Astrocyte (in vitro differentiated cells and primary cell): ENCODE measurements at regions not wholly inside any gene's neighbourhood (a gene's known extent, or its start where the extent isn't known, plus 50 kb on each side); places are given as distances from the start of the nearest gene placed in this dataset.

Experiments
- DNase-seq: peaks from one replicate; pipeline ENCODE4 v3.0.0-alpha.2; 2010; ENCODE audit warnings: low read depth
- FAIRE-seq: peaks from 2 replicates; lab custom pipeline; 2011; peaks lifted over from hg19 to GRCh38; lab: Jason Lieb, UNC
- H2AFZ ChIP-seq: 2 replicates; pipeline ENCODE4 v1.6.0; 2012; ENCODE audit warnings: low read depth, low read length, inconsistent platforms
- H3K27ac ChIP-seq: 2 replicates; pipeline ENCODE4 v1.5.1; 2011; ENCODE audit warnings: low read depth, low read length, inconsistent platforms
- H3K27me3 ChIP-seq: 2 replicates; pipeline ENCODE4 v1.6.0; 2011; ENCODE audit warnings: low read length, inconsistent platforms; ENCODE audit not compliant: insufficient read depth
- H3K36me3 ChIP-seq: 2 replicates; pipeline ENCODE4 v1.5.1; 2011; ENCODE audit warnings: low read length, inconsistent platforms; ENCODE audit not compliant: insufficient read depth
- H3K4me1 ChIP-seq: 2 replicates; pipeline ENCODE4 v1.5.1; 2011; ENCODE audit warnings: low read length, inconsistent platforms; ENCODE audit not compliant: insufficient read depth
- H3K4me2 ChIP-seq: 2 replicates; pipeline ENCODE4 v1.6.0; 2012; ENCODE audit warnings: low read length, inconsistent platforms
- H3K4me3 ChIP-seq: 2 replicates; pipeline ENCODE4 v1.5.1; 2011; ENCODE audit warnings: low read depth, mild to moderate bottlenecking, low read length, inconsistent platforms; ENCODE audit not compliant: insufficient read depth
- H3K79me2 ChIP-seq: 2 replicates; pipeline ENCODE4 v1.6.0; 2012; ENCODE audit warnings: mild to moderate bottlenecking, low read length, inconsistent platforms; ENCODE audit not compliant: insufficient read depth
- H3K9ac ChIP-seq: 2 replicates; pipeline ENCODE4 v1.6.0; 2012; ENCODE audit warnings: mild to moderate bottlenecking, low read length, inconsistent platforms
- H3K9me3 ChIP-seq: 2 replicates; pipeline ENCODE4 v1.5.1; 2012; ENCODE audit warnings: low read depth, mild to moderate bottlenecking, low read length, inconsistent platforms; ENCODE audit not compliant: insufficient read depth
- H4K20me1 ChIP-seq: 2 replicates; pipeline ENCODE4 v1.6.0; 2012; ENCODE audit warnings: low read length, inconsistent platforms; ENCODE audit not compliant: insufficient read depth
- H3K27ac Mint-ChIP-seq: one replicate; pipeline ENCODE4 v1.8.0; 2021; ENCODE audit warnings: mild to moderate bottlenecking, mixed read lengths; ENCODE audit not compliant: unreplicated experiment
- H3K27me3 Mint-ChIP-seq: one replicate; pipeline ENCODE4 v1.8.0; 2021; ENCODE audit warnings: low read depth, mixed read lengths; ENCODE audit not compliant: unreplicated experiment
- H3K36me3 Mint-ChIP-seq: one replicate; pipeline ENCODE4 v1.8.0; 2021; ENCODE audit warnings: low read depth, mixed read lengths; ENCODE audit not compliant: unreplicated experiment
- H3K4me1 Mint-ChIP-seq: one replicate; pipeline ENCODE4 v1.8.0; 2021; ENCODE audit warnings: low read depth, mixed read lengths; ENCODE audit not compliant: unreplicated experiment
- H3K4me3 Mint-ChIP-seq: one replicate; pipeline ENCODE4 v1.8.0; 2021; ENCODE audit warnings: mild to moderate bottlenecking, moderate library complexity, mixed read lengths; ENCODE audit not compliant: unreplicated experiment
- H3K9me3 Mint-ChIP-seq: one replicate; pipeline ENCODE4 v1.8.0; 2021; ENCODE audit warnings: mild to moderate bottlenecking, mixed read lengths; ENCODE audit not compliant: unreplicated experiment
- CTCF ChIP-seq: IDR thresholded peaks from 2 replicates; pipeline ENCODE4 v1.5.1; 2011; ENCODE audit warnings: low read depth, mild to moderate bottlenecking, inconsistent platforms, low read length, moderate library complexity; ENCODE audit not compliant: insufficient read depth
- EZH2 ChIP-seq: IDR thresholded peaks from 2 replicates; pipeline ENCODE4 v1.6.1; 2012; ENCODE audit warnings: mild to moderate bottlenecking, low read length, inconsistent platforms; ENCODE audit not compliant: insufficient read depth

- Histone ChIP-seq H4K20me1 (no peaks in the 10 kb centered on the region), H3K9ac (no peak overlapping the region), H3K27me3 (no peaks in the 10 kb centered on the region), H3K79me2 (no peaks in the 10 kb centered on the region), H3K4me3 (no peak overlapping the region), H3K4me2 (no peak overlapping the region), H3K9me3 (no peaks in the 10 kb centered on the region), H3K4me1 (no peaks in the 10 kb centered on the region), H3K36me3 (no peaks in the 10 kb centered on the region), H3K27ac (no peak overlapping the region), H2AFZ (no peak overlapping the region)
- Mint-ChIP-seq H3K36me3 (no peaks in the 10 kb centered on the region), H3K4me1 (no peaks in the 10 kb centered on the region), H3K9me3 (no peaks in the 10 kb centered on the region), H3K27ac (no peak overlapping the region), H3K4me3 (no peak overlapping the region), H3K27me3 (peaks cover 35% of the 10 kb centered on the region)
- FAIRE-seq: no peak
- TF ChIP-seq EZH2: no peak
- TF ChIP-seq CTCF: no peak
- DNase-seq: no peak
These were observed 552.5 kb upstream of the EEF2KMT start for GRCh38 chr16:5649762-5650743.

- Histone ChIP-seq H3K9me3 (no peaks in the 10 kb centered on the region), H3K4me1 (no peaks in the 10 kb centered on the region), H3K9ac (no peak overlapping the region), H3K4me2 (no peak overlapping the region), H3K36me3 (no peaks in the 10 kb centered on the region), H3K79me2 (no peaks in the 10 kb centered on the region), H4K20me1 (no peaks in the 10 kb centered on the region), H3K27ac (no peak overlapping the region), H3K4me3 (no peak overlapping the region), H3K27me3 (no peaks in the 10 kb centered on the region), H2AFZ (no peak overlapping the region)
- Mint-ChIP-seq H3K27ac (no peak overlapping the region), H3K27me3 (peaks cover 19% of the 10 kb centered on the region), H3K4me1 (no peaks in the 10 kb centered on the region), H3K9me3 (no peaks in the 10 kb centered on the region), H3K36me3 (no peaks in the 10 kb centered on the region), H3K4me3 (no peak overlapping the region)
- DNase-seq: no peak
- no peak for TF ChIP-seq EZH2
- TF ChIP-seq CTCF: no peak
- no peak for FAIRE-seq
These were observed 549.5 kb upstream of the EEF2KMT start for GRCh38 chr16:5647051-5647450.
